Activated T-helper 17 cell treated with anti-CD3 and anti-CD28 coated beads, Interleukin-2, amount 50 U/mL, for 72 hours (primary cell): ENCODE measurements at regions not wholly inside any gene's neighbourhood (a gene's known extent, or its start where the extent isn't known, plus 50 kb on each side); places are given as distances from the start of the nearest gene placed in this dataset.

ENCODE experiments used
- ATAC-seq: fragments of 150-1000 bp; cut with Tn5 transposase; replicated peaks from 2 replicates; pipeline ENCODE4 v1.10.0; 2021; ENCODE audit warnings: mild to moderate bottlenecking, moderate library complexity
- H3K27ac Mint-ChIP-seq: one replicate; pipeline ENCODE4 v1.8.0; 2022; ENCODE audit warnings: mixed read lengths
- H3K27me3 Mint-ChIP-seq: one replicate; pipeline ENCODE4 v1.8.0; 2022; ENCODE audit warnings: mixed read lengths
- H3K36me3 Mint-ChIP-seq: one replicate; pipeline ENCODE4 v1.8.0; 2022; ENCODE audit warnings: low read depth, mild to moderate bottlenecking, mixed read lengths
- H3K4me1 Mint-ChIP-seq: one replicate; pipeline ENCODE4 v1.8.0; 2022; ENCODE audit warnings: mixed read lengths
- H3K4me3 Mint-ChIP-seq: one replicate; pipeline ENCODE4 v1.8.0; 2022; ENCODE audit warnings: mild to moderate bottlenecking, mixed read lengths
- H3K9me3 Mint-ChIP-seq: one replicate; pipeline ENCODE4 v1.8.0; 2022; ENCODE audit warnings: mixed read lengths

GRCh38 chr5:93055561-93055960 is 525.5 kb downstream of the NR2F1-AS1 start:
- Mint-ChIP-seq H3K36me3 (no peaks in the 10 kb centered on the region), H3K4me3 (no peak overlapping the region), H3K27me3 (no peaks in the 10 kb centered on the region), H3K4me1 (no peaks in the 10 kb centered on the region), H3K9me3 (peaks cover 7% of the 10 kb centered on the region), H3K27ac (no peak overlapping the region)
- ATAC-seq, result no peak

DNA sequence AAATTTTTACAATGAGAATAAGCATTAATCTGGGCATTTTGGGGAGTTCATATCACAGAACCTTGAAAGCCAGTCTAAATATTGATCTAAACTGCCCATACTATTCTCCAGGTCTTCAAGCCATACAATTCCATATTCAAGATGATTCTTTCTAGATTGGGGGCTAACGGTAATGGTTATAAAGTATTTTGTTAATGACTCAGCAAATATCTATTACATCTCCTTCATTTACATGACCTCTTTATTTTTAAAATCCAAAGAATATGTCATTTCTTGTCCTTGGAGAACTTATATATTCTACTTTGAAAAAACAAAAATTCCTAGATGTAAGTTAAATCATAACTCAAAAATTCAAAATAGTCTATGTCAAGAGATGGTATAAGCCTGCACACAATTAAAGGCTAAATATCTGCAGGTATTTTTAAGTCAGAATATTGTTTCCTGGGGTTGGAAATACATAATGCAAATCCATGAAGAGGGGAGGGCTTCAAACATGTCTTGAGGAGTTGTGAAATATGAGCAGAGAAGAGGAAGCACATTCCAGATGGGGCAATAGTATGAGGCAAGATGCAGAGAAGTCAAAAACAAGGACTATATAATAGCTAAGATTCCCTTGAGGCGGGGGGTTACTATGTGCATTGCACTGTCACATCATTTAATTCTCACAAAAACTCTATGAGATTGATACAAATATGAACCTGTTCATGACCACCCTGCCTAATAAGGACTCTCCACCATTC is 526.4 kb downstream of the NR2F1-AS1 start:
- no peak for ATAC-seq
- H3K4me1 Mint-ChIP-seq, result no peaks in the 10 kb centered on the region
- H3K27me3 Mint-ChIP-seq, result no peaks in the 10 kb centered on the region
- no peak overlapping the region for H3K4me3 Mint-ChIP-seq
- H3K9me3 Mint-ChIP-seq, result peaks cover 7% of the 10 kb centered on the region
- no peaks in the 10 kb centered on the region for H3K36me3 Mint-ChIP-seq
- H3K27ac Mint-ChIP-seq, result no peak overlapping the region

DNA sequence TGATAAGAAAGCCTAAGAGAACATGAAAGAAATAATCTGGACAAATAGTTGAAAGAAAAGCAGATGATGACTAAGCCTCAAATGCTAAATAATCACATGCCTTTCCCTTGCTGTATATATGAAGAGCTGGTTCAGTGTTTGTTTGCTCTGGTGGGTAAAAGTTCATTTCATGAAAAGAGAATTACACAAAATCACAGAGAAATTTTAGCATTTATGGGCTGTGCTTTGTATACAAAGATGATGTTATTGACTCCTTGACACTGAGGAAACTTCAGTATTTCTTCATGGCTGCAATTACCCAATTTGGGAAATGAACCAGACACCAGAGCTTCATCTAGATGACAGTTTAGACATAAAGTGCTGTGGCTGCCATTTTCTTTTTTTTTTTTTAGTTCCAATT is 527.2 kb downstream of the NR2F1-AS1 start:
- no peaks in the 10 kb centered on the region for H3K36me3 Mint-ChIP-seq
- H3K4me1 Mint-ChIP-seq, result no peaks in the 10 kb centered on the region
- no peak overlapping the region for H3K4me3 Mint-ChIP-seq
- peaks cover 7% of the 10 kb centered on the region for H3K9me3 Mint-ChIP-seq
- H3K27ac Mint-ChIP-seq, result no peak overlapping the region
- H3K27me3 Mint-ChIP-seq, result no peaks in the 10 kb centered on the region
- no peak for ATAC-seq

- ATAC-seq, result no peak
- no peak overlapping the region for H3K4me3 Mint-ChIP-seq
- no peak overlapping the region for H3K27ac Mint-ChIP-seq
- no peaks in the 10 kb centered on the region for H3K27me3 Mint-ChIP-seq
- H3K9me3 Mint-ChIP-seq, result no peaks in the 10 kb centered on the region
- H3K36me3 Mint-ChIP-seq, result no peaks in the 10 kb centered on the region
- no peaks in the 10 kb centered on the region for H3K4me1 Mint-ChIP-seq
These were observed 532.2 kb downstream of the NR2F1-AS1 start for GRCh38 chr5:93048858-93049257.

DNA sequence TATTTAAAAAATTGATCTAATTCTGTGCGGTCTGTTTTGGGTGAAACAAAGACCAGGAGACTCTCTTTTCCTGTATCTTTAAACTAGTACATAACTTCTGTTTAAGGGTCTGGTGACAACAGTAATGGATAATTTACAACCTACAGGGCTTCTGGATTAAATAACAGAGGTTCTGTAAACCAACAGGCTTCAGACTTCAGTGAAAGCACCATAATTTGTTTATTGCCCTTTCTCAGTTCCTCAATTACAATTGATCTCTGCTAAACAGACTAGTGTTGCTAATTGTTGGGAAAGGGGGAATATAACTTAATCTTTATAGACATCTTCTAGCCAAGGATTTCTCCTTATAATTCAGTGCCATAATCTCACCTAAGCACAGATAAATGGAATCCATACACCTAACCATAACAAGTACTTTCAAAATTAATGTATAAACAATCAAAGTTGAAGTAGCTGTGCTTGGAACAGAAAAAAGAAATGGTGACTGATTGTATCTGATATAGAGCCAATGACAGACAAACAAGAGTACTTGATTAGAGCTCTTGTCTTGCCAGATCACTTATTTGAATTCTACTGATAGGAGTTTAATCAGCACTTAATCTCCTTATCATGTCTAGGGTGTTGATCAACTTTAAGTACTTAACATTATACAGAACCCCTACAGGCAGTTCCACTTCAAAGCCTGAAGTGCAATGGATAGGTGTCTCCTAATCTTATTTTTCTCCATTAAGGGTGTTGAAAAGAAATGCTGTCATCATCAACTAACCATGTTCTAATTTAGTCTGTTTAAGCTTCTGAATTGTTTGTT is 536.0 kb downstream of the NR2F1-AS1 start:
- no peaks in the 10 kb centered on the region for H3K36me3 Mint-ChIP-seq
- H3K9me3 Mint-ChIP-seq, result no peaks in the 10 kb centered on the region

DNA sequence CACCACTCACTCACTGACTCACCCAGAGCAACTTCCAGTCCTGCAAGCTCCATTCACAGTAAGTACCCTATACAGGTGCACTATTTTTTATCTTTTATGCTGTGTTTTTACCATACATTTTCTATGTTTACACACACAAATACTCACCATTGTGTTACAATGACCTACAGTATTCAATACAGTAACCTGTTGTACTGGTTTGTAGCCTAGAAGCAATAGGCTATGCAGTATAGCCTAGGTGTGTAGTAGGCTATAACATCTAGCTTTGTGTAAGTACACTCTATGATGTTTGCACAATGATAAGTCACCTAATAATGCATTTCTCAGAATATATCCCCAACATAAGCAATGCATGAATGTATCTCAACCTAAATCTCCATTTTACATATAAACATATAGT is 541.1 kb downstream of the NR2F1-AS1 start:
- ATAC-seq, result no peak
- H3K4me1 Mint-ChIP-seq, result no peaks in the 10 kb centered on the region

More for the DNA sequence above, 536.0 kb downstream of the NR2F1-AS1 start:
- H3K27ac Mint-ChIP-seq, result no peak overlapping the region
- no peak for ATAC-seq
- no peaks in the 10 kb centered on the region for H3K4me1 Mint-ChIP-seq
- H3K27me3 Mint-ChIP-seq, result no peaks in the 10 kb centered on the region
- H3K4me3 Mint-ChIP-seq, result no peak overlapping the region

GRCh38 chr5:93034621-93035590 is 546.1 kb downstream of the NR2F1-AS1 start:
- Mint-ChIP-seq H3K4me3 (no peak overlapping the region), H3K27me3 (no peaks in the 10 kb centered on the region), H3K27ac (no peak overlapping the region), H3K36me3 (no peaks in the 10 kb centered on the region), H3K9me3 (peaks cover 4% of the 10 kb centered on the region), H3K4me1 (no peaks in the 10 kb centered on the region)
- no peak for ATAC-seq

More for the DNA sequence above, 541.1 kb downstream of the NR2F1-AS1 start:
- H3K27ac Mint-ChIP-seq, result no peak overlapping the region
- H3K36me3 Mint-ChIP-seq, result no peaks in the 10 kb centered on the region
- no peaks in the 10 kb centered on the region for H3K27me3 Mint-ChIP-seq
- no peak overlapping the region for H3K4me3 Mint-ChIP-seq
- no peaks in the 10 kb centered on the region for H3K9me3 Mint-ChIP-seq

DNA sequence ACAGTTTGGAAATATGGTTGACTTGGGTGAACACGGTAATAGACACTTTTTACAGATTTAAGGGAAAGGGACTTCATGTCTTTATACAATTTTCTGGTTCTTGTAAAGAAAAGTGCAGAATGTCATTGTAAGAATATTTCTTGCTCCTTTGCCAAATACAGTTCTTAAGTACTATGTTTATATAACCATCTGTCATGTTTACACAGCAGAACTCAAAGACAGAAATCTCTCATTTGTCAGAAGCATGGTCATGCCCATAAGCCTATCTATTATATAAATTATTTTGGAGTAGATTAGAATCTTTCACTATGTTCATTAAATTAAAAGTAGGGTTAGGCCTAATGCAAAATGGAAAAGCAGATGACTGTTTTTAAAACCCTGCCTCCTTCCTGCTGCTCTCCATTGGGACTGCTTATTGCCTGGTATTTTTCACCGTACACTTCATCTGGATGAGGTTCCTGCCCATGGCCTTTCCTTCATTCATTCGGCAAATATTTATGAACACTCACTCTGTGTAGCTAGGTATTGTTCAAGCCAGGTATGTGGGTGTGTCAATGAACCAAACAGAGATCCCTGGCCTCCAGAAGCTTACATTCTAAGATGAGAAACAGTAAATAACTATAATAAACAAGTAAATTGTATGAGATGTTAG is 558.1 kb downstream of the NR2F1-AS1 start:
- no peak overlapping the region for H3K4me3 Mint-ChIP-seq
- H3K27me3 Mint-ChIP-seq, result no peaks in the 10 kb centered on the region
- H3K36me3 Mint-ChIP-seq, result no peaks in the 10 kb centered on the region

GRCh38 chr5:93022211-93022610 is 558.8 kb downstream of the NR2F1-AS1 start:
- H3K4me1 Mint-ChIP-seq, result no peaks in the 10 kb centered on the region
- H3K27ac Mint-ChIP-seq, result no peak overlapping the region
- H3K27me3 Mint-ChIP-seq, result no peaks in the 10 kb centered on the region
- no peaks in the 10 kb centered on the region for H3K9me3 Mint-ChIP-seq
- H3K36me3 Mint-ChIP-seq, result no peaks in the 10 kb centered on the region
- ATAC-seq, result no peak
- no peak overlapping the region for H3K4me3 Mint-ChIP-seq

More for the DNA sequence above, 558.1 kb downstream of the NR2F1-AS1 start:
- Mint-ChIP-seq H3K9me3 (no peaks in the 10 kb centered on the region), H3K4me1 (no peaks in the 10 kb centered on the region), H3K27ac (no peak overlapping the region)
- ATAC-seq, result no peak

- Mint-ChIP-seq H3K4me1 (no peaks in the 10 kb centered on the region), H3K27me3 (no peaks in the 10 kb centered on the region), H3K36me3 (no peaks in the 10 kb centered on the region), H3K4me3 (no peak overlapping the region), H3K27ac (no peak overlapping the region), H3K9me3 (no peaks in the 10 kb centered on the region)
- no peak for ATAC-seq
These were observed 561.1 kb downstream of the NR2F1-AS1 start for GRCh38 chr5:93019896-93020295.

- Mint-ChIP-seq H3K4me3 (no peak overlapping the region), H3K27ac (no peak overlapping the region), H3K36me3 (no peaks in the 10 kb centered on the region), H3K4me1 (no peaks in the 10 kb centered on the region), H3K27me3 (no peaks in the 10 kb centered on the region), H3K9me3 (no peaks in the 10 kb centered on the region)
- ATAC-seq, result no peak
These were observed 562.6 kb downstream of the NR2F1-AS1 start for GRCh38 chr5:93018461-93018860.

GRCh38 chr5:93017849-93018248 is 563.2 kb downstream of the NR2F1-AS1 start:
- H3K27me3 Mint-ChIP-seq, result no peaks in the 10 kb centered on the region
- ATAC-seq, result no peak
- H3K4me3 Mint-ChIP-seq, result no peak overlapping the region
- no peaks in the 10 kb centered on the region for H3K36me3 Mint-ChIP-seq
- no peaks in the 10 kb centered on the region for H3K9me3 Mint-ChIP-seq
- H3K27ac Mint-ChIP-seq, result no peak overlapping the region
- no peaks in the 10 kb centered on the region for H3K4me1 Mint-ChIP-seq

DNA sequence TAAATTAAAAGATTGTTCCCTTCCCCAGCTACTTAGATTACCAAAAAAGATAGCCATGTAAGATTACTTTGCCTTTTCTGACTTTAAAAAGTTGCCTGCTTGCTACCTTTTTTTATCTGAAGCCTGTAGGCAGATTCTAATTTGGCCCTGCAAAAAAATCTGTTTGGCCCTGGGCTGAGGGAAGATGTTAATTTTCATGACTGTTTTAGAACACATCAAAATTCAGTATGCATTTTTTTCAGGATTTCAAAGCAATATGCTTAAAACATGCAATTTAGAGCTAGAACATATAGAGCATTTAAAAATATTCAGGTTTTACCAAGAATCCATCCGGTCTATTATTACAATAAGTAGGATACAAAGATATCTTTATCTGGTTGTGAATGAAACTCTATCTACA is 563.6 kb downstream of the NR2F1-AS1 start:
- Mint-ChIP-seq H3K27ac (no peak overlapping the region), H3K4me3 (no peak overlapping the region), H3K27me3 (no peaks in the 10 kb centered on the region), H3K36me3 (no peaks in the 10 kb centered on the region), H3K9me3 (no peaks in the 10 kb centered on the region), H3K4me1 (no peaks in the 10 kb centered on the region)
- ATAC-seq, result no peak

DNA sequence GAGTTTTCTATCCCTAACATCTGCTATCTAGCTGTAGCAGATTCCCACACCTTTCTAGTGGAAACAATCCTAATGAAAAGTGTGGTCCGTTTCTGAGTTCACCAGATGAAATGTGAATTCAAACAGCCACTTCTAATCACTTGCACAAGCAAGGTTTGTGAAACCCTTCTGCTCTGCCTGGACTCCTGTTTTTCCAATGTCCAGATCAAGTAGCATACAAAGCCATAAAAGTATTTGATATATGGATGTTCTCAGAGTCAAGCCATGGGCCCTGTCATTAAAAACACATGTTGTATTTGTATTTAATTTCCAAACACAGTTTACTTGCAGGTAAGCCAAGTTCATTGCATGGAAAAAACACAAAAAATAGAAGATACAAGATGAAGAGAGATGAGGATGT is 570.4 kb downstream of the NR2F1-AS1 start:
- ATAC-seq, result no peak
- no peaks in the 10 kb centered on the region for H3K27me3 Mint-ChIP-seq
- H3K4me1 Mint-ChIP-seq, result no peaks in the 10 kb centered on the region
- no peak overlapping the region for H3K27ac Mint-ChIP-seq
- peaks cover 3% of the 10 kb centered on the region for H3K9me3 Mint-ChIP-seq
- no peaks in the 10 kb centered on the region for H3K36me3 Mint-ChIP-seq
- H3K4me3 Mint-ChIP-seq, result no peak overlapping the region
